ENCODE measurements at regions not wholly inside any gene's neighbourhood (a gene's known extent, or its start where the extent isn't known, plus 50 kb on each side); places are given as distances from the start of the nearest gene placed in this dataset.
A peak's percentile ranks its signal among the peaks of the same experiment; 100 is the strongest.

DNA sequence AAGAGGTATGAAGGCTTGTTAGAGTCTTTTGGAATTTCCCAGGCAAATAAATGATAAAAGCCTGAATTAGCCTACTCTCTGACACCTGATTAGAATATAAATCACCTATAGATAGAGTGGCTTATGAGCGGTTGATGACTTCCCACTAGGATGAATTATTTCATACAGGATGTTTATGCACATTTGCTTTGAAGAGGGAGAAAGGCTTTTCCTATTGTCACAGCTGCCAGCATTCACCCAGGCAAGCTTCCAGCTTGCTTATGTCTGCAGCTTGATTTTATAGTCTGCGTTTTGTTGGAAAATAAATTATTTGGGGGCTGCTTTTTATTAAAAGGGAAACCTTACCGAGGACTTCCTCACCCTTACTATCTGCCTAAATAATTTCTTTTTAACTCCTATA, 51.3 kb upstream of the EIF2S2 start:
- DNase-seq (ENCODE audit: low read depth): no peak

DNA sequence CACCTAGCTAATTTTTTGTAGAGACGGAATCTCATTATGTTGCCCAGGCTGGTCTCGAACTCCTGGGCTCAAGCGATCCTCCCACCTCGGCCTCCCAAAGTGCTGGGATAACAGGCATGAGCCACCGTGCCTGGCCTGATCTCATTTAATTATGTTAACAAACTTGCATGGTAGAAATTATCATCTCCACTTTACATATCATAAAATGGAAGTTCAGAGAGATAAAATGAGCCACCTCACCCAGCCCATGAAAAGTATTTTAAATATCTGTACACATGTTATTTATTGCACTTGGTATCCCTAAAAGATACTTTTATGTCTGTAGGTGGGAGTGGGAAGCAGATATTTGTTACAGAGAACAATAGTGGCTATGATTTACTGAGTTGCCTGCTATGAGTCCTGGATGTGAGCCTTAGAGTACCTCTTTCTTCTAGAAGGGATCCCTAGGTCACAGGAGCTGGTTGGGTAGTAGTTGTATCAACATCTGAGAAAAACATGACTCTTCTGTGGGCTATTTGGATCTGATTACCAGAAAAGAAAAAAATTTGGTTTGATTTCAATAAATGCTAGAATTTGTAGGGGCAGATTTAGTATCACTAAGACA, 52.4 kb upstream of the EIF2S2 start:
- no peak for DNase-seq (ENCODE audit: low read depth)

DNA sequence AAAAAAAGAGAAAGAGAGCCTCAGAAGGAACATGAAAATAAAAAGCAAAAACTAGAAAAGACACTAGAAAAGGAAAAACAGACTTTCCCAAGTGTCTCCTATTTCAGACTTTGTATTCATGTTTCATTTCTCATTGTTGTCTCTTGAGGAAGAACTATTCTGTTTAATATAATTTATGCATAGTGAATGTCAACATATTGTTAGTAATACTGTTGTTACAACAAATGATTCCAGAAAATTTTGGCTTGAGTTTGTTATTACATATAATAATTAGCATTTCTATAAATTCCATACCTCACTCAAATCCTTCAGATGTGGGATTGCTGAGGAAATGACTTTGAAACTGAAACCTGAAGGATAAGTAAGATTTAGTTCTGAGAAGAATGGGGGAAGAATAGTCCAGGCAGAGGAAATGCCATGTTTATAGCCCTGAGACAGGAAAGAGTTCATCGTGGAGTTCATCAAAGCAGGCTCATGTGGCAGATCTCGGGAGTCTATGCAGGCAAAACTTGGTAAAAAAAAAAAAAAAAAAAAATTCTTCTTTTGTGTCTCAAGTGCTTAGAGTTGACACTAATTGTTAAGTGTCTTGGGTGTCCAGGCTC, 53.1 kb upstream of the EIF2S2 start:
- DNase-seq (ENCODE audit: low read depth): no peak

DNA sequence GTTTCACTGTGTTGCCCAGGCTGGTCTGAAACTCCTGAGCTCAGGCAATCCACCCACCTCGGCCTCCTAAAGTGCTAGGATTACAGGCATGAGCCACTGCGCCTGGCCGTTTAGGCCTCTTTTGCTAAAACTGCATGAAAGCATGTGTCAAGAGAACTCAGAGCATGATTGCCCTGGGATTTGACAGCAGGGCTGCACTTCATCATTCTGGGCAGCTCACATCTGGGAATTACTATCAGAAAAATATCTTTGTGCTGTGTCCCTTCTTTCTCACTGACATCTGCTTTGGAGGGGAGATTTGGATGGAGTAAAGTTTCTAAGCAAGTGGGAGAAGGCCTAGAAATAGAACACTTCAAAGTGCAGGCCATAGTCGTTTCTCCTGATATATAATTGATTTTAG, 59.6 kb upstream of the EIF2S2 start:
- no peak for DNase-seq (ENCODE audit: low read depth)

DNA sequence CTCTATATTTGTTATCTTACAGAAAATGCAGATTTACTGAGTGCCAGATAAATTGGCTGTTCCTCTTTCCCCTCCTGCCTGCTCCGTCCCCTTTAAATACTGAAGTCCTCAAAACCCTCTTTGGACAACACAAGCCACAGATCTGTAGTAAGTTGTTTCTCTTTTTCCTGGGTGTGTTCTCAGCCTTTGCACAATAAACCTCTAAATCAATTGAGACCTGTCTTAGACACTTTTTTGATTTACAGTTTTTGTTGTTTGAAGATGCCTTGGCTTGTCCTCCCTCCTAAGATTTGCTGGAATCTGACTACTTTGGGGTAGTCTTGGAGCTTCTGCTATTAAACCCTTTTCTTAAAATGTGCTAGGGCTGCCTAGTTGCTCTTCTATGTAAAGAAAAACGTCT, 60.9 kb upstream of the EIF2S2 start:
- no peak for DNase-seq (ENCODE audit: low read depth)

DNA sequence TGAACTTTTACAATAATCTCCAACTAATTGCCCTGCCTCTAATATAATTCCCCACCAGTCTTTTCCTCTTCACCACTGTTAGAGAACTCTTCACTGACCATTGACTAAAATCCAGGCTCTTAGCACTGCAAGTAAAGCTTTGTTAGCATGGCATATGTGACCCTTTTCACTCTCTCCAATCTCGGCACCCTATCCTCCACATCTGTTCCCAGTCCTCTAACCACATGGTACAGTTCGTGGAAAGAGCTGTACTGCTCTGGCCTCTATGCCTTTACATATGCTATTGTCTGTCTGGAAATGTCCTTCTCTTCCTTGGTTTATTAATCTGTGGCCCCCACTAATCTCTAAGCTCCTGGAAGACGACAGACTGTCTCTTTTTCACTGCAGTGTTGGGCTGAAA, 63.0 kb upstream of the EIF2S2 start:
- DNase-seq (ENCODE audit: low read depth): no peak

DNA sequence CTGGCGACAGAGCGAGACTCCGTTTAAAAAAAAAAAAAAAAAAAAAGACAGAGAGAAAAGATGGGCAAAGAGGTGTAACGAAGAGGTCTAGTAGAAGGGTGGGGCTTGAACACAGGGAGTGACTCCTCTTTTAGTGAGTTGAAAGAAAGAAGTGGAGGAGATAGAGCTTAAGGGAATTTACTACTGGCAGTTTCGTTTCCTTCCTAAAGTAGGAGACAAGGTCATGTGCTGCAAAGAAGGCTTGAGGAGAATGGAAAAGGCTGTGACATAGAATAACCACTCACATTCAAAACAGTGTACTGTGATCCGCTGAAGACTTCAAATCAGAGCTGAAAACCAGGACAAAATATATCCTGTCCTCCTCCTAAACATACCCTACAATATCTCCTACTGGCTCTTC, 63.8 kb upstream of the EIF2S2 start:
- no peak for DNase-seq (ENCODE audit: low read depth)

DNA sequence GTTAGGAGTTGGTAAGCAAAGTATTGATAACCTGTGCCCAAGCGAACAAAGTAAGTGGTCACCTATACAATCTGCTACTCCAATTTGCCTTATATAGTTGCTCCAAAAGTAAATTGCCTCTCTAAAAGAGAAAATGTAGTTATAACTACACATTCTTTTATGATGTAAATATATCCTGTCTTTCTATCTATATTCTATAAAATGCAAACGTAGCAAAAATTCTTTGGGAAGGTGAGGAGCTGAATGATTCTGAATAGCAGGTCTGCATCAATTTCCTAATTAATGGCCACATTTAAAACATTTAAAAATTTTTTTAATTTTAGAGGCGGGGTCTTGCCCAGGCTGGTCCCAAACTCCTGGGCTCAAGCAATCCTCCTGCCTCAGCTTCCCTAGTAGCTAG, 64.2 kb upstream of the ASIP start:
- DNase-seq (ENCODE audit: low read depth): no peak

DNA sequence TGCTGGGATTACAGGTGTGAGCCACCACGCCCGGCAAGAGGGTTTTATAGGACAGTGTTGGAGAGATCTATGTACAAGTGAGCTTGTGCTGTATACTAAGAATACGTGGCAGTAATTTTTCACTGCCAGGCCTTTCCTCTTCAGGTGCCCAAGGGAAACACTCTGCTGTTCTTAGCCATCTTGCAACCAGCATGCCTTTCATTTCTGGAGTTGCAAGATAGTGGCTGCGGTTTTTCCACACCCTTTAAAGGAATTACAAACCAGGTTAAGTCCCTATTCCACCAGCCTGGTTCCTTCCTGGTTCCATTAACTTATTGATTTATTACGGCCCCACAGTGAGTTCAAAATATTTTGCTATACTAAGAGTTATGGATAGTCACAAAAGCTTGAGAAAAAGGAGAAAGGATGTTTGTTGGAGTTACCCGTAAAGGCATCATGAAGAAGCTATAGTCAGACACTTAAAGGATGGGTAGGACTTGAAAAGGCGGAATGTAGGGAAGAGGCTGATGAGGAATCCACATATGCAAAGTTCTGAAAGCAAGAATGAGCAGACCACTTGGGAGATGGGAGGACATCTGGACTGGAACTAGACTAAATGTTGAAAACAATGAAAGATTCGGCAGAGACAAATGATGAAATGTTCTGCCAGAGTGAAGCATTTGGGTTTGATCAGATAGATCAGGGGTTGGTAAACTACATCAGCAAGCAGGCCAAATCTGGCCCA, 61.4 kb upstream of the ASIP start:
- no peak for DNase-seq (ENCODE audit: low read depth)

DNA sequence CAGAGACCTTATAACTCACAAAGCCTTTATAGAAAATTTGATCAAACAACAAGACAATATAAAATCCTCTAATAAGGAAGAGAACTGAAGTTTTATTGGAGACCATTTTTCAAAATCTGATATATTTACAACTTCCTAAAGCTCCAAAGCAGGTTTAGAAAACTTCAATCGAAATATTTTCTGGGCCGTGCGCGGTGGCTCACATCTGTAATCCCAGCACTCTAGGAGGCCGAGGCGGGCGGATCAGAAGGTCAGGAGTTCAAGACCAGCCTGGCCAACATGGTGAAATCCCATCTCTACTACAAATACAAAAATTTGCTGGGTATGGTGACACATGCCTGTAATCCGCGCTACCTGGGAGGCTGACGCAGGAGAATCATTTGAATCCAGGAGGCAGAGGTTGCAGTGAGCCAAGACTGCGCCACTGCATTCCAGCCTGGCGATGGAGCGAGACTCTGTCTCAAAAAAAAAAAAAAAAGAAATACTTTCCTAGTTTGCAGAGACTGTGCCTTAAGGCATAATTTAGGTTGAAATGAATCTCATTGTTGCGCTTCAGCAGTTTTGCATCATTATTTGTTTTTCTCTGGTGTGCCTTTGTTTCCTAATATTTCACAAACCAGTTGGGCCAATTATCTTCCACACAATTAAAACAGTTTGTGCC, 60.6 kb upstream of the ASIP start:
- no peak for DNase-seq (ENCODE audit: low read depth)

DNA sequence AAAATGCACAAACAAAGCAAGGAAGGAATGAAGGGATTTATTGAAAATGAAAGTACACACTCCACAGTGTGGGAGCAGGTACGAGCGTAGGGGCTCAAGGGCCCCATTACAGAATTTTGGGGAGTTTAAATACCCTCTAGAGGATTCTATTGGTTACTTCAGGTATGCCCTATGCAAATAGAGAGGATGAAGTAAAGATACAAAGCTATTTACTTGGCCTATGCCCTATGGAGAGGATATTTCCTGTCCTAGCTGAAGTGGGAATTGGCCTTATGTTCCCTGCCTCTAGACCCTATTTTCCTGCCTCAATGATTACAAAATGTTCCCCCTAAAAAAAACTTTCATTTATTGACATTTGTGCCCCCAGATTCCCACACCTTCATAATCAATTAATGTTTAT, 59.7 kb upstream of the ASIP start:
- no peak for DNase-seq (ENCODE audit: low read depth)

DNA sequence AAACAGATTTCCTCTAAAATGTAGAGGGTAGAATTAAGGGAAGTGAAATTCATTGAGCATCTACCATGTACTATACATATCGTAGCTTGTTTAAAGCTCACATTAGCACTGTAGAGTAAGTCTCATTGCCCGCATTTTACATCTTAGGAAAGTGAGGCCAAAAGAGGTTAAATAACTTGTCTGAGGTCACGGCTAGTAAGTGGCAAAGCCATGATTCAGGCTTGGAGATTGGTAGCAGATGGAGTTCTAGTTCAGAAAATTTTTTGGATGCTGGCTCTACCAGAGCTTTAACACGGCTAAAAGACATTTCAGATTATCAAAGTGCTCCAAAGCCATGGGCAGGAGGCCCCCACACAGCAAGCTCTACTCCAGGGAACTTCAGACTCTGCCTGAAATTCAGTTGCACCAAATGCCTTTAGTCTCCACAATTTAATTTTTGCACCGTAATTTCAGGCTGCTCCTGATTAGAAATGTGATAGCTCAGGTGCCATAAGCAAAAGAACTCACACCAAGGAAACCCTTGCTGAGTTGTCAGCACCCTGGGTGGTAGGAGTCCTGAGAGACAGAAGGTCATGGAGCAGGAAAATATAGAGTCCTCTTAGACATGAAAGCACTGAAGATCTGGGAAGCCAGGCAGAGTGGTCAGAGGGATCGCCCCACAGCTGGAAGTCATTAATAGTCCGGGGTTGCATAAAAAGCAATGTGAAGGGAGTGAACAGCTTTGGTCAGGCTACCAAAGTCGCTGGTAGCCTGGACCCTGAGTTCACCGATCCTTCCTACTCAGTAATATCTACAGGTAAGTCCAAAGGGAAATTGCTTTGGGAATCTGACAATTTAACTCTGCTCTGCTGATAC, 55.2 kb upstream of the ASIP start:
- DNase-seq (ENCODE audit: low read depth): no peak

DNA sequence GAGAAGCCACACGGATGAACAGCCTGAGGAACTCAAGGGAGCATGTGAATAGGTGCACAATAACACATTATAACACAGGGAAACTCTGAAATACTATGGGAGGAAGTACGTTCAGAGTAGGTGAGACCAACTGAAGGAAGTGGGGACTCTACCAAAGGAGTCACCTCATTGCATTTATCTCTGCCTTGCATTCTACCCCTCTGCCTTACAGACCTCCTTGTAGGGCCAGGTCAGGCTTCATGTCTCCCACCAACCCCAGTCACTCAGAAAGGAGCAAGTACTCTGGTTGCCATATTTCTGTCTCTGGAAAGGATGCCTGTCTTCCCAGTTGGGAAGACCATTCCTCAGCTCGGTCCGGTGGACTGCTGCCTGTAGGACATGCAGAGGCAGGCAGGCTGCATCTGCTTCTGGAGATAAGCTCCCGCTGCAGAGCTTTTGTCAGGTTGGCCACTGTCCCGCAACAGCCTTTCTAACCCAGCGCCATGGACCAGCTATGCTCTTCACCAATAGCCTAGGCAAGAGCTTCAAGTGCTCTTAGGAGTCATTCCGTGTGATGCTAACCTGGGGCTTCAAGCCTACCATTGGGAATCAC, 51.6 kb upstream of the ASIP start:
- DNase-seq (ENCODE audit: low read depth): no peak

DNA sequence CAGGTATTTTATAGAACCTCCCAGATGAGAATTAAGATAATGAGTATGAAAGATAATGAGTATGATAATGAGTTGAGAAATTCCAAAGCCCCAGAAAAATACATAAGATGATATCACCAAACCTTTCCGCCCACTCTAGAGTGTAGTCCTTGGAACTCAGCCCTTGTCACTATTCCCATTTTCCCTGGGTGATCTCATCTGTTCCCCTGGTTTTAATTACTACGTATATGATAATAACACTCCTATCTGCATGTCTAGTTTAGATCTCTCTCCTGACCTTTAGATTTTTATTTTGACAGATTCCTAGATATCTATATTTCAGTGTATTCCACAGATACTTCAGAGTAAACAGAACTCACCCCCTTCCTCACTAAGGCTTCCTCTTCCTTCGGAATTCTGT, 51.0 kb upstream of the ASIP start:
- DNase-seq (ENCODE audit: low read depth): no peak

DNA sequence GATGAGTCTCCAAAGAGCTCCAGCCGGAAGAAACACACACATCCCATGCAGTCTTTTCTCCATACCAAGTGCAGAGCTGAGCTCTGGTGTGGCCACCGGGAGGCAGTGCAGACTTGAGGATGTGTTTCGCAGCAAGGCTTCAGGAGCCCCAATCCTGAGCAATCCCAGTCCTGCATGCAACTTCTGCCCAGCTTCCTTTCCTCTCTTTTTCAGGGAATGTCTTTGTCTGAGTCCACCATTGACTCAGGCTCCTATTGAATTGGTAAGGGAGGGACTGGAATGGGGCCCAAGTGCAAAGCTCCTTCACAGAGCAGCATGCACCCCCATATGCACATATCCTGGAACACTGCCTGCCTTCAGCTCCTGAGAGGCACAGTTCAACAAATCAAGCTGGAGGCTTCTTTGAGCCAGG, 50.5 kb upstream of the ASIP start:
- peak; percentile 57 for DNase-seq (ENCODE audit: low read depth)
